Kidney epithelial cell (primary cell): ENCODE measurements at regions not wholly inside any gene's neighbourhood (a gene's known extent, or its start where the extent isn't known, plus 50 kb on each side); places are given as distances from the start of the nearest gene placed in this dataset.
"Not testable (repeated sequence)": the region's sequence is repeated elsewhere in the genome, so short reads cannot be mapped to it uniquely, and the experiment has no call there.

Source experiments
- DNase-seq: peaks from one replicate; pipeline ENCODE4 v3.0.0-alpha.2; 2010; ENCODE audit warnings: low read depth
- H3K27me3 ChIP-seq: 2 replicates; pipeline ENCODE4 v1.6.0; 2011; ENCODE audit warnings: low read length; ENCODE audit not compliant: control insufficient read depth, insufficient read depth
- H3K36me3 ChIP-seq: 2 replicates; pipeline ENCODE4 v1.5.1; 2011; ENCODE audit warnings: low read length; ENCODE audit not compliant: control insufficient read depth, insufficient read depth
- H3K4me3 ChIP-seq: 2 replicates; pipeline ENCODE4 v1.5.1; 2011; ENCODE audit warnings: low read depth, mild to moderate bottlenecking, control low read depth, low read length
- CTCF ChIP-seq: IDR thresholded peaks from 2 replicates; pipeline ENCODE4 v1.5.1; 2011; ENCODE audit warnings: mild to moderate bottlenecking, moderate library complexity, low read length, control low read depth, inconsistent platforms; ENCODE audit not compliant: insufficient read depth, poor library complexity, severe bottlenecking

- no peak for TF ChIP-seq CTCF
- no peaks in the 10 kb centered on the region for H3K27me3 ChIP-seq
- DNase-seq = no peak
- no peak overlapping the region for H3K4me3 ChIP-seq
- H3K36me3 ChIP-seq = no peaks in the 10 kb centered on the region
Measured at GRCh38 chr12:43196268-43196907, 355.6 kb downstream of the ADAMTS20 start.

GRCh38 chr12:43193096-43193495 lies 358.9 kb downstream of the ADAMTS20 start:
- not testable (repeated sequence) for H3K4me3 ChIP-seq, H3K27me3 ChIP-seq, H3K36me3 ChIP-seq, DNase-seq

- H3K4me3 ChIP-seq, H3K27me3 ChIP-seq, H3K36me3 ChIP-seq, DNase-seq: not testable (repeated sequence)
Measured at GRCh38 chr12:43192442-43192841, 359.6 kb downstream of the ADAMTS20 start.

GRCh38 chr12:43180242-43180641 lies 371.8 kb downstream of the ADAMTS20 start:
- no peak for DNase-seq
- Histone ChIP-seq H3K36me3 (no peaks in the 10 kb centered on the region), H3K4me3 (no peak overlapping the region), H3K27me3 (no peaks in the 10 kb centered on the region)
- TF ChIP-seq CTCF = no peak

GRCh38 chr12:43179486-43179885 lies 372.5 kb downstream of the ADAMTS20 start:
- no peak for TF ChIP-seq CTCF
- no peaks in the 10 kb centered on the region for H3K27me3 ChIP-seq
- DNase-seq = no peak
- H3K36me3 ChIP-seq = no peaks in the 10 kb centered on the region
- no peak overlapping the region for H3K4me3 ChIP-seq

GRCh38 chr12:43177276-43177675 lies 374.7 kb downstream of the ADAMTS20 start:
- Histone ChIP-seq H3K4me3 (no peak overlapping the region), H3K27me3 (no peaks in the 10 kb centered on the region), H3K36me3 (no peaks in the 10 kb centered on the region)
- TF ChIP-seq CTCF = no peak
- no peak for DNase-seq

- TF ChIP-seq CTCF = no peak
- Histone ChIP-seq H3K36me3 (no peaks in the 10 kb centered on the region), H3K27me3 (no peaks in the 10 kb centered on the region), H3K4me3 (no peak overlapping the region)
- DNase-seq = no peak
Measured at GRCh38 chr12:43169115-43169681, 382.8 kb downstream of the ADAMTS20 start.
